ENCODE measurements at regions not wholly inside any gene's neighbourhood (a gene's known extent, or its start where the extent isn't known, plus 50 kb on each side); places are given as distances from the start of the nearest gene placed in this dataset.

GRCh38 chr2:224195925-224196571 is 157.0 kb upstream of the SERPINE2 start (continued):
- TF ChIP-seq HDAC2 (IDR thresholded peaks at IDR 0.05; ENCODE audit: borderline replicate concordance in 1 of 2, low read depth in 2 of 2, low read length in 2 of 2), result no peak
- no peak for TF ChIP-seq SP2 (IDR thresholded peaks at IDR 0.05; ENCODE audit: low read length)
- no peak for TF ChIP-seq CBX8 (IDR thresholded peaks at IDR 0.05; ENCODE audit: borderline replicate concordance, low read depth, low read length)
- no peak for TF ChIP-seq PHF8 (conservative IDR thresholded peaks at IDR 0.05; ENCODE audit: low read depth, low read length)
- TF ChIP-seq SIRT6 (IDR thresholded peaks at IDR 0.05; ENCODE audit: low read length), result no peak
- TF ChIP-seq BRCA1 (IDR thresholded peaks at IDR 0.05; ENCODE audit: low read depth, low read length), result no peak
